OCI-LY7 (cell line): ENCODE measurements at regions not wholly inside any gene's neighbourhood (a gene's known extent, or its start where the extent isn't known, plus 50 kb on each side); places are given as distances from the start of the nearest gene placed in this dataset.

Experiments
- CTCF ChIP-seq: fragments of 200-600 bp; sonication (generic); conservative IDR thresholded peaks from 2 replicates; pipeline ENCODE4 v1.5.1; 2014; ENCODE audit warnings: mild to moderate bottlenecking, antibody characterized with exemption, low read length, moderate library complexity, mixed read lengths
- EZH2phosphoT487 ChIP-seq: fragments of 200-600 bp; sonication (generic); IDR thresholded peaks from 2 replicates; pipeline ENCODE4 v1.6.1; 2018; ENCODE audit warnings: low read depth, borderline replicate concordance, mild to moderate bottlenecking, mixed run types, antibody characterized with exemption, low read length, moderate library complexity, mixed read lengths

- TF ChIP-seq CTCF, result no peak
- no peak for TF ChIP-seq EZH2phosphoT487
Observed at GRCh38 chr21:16633831-16634459, 878.9 kb upstream of the CXADR start.
